B cell (primary cell): ENCODE measurements at regions not wholly inside any gene's neighbourhood (a gene's known extent, or its start where the extent isn't known, plus 50 kb on each side); places are given as distances from the start of the nearest gene placed in this dataset.

Experiments
- ATAC-seq: fragments of 200-7000 bp; cut with Tn5 transposase; one replicate; pipeline ENCODE4 v1.10.0; 2021; ENCODE audit warnings: low read depth, mild to moderate bottlenecking, moderate number of reproducible peaks, moderate library complexity
- CTCF ChIA-PET: fragments of 350-600 bp; sonication (Branson Sonifier 250); formaldehyde crosslinking; loops from one replicate; lab custom pipeline; 2021; ENCODE audit warnings: antibody characterized with exemption, inconsistent platforms; lab: Charles Lee
- POLR2A ChIA-PET: fragments of 350-600 bp; sonication (Branson Sonifier 250); formaldehyde crosslinking; loops from one replicate; lab custom pipeline; 2021; ENCODE audit warnings: antibody characterized with exemption; lab: Charles Lee
- DNase-seq: peaks from one replicate; pipeline ENCODE4 v3.0.0; 2013
- H2AFZ ChIP-seq: 2 replicates; pipeline ENCODE4 v1.6.1; 2012; ENCODE audit warnings: mild to moderate bottlenecking, low read depth, low read length; ENCODE audit not compliant: insufficient read depth, poor library complexity, severe bottlenecking
- H3K27ac ChIP-seq, 2 donors: 1 replicate in 1 of 2; 2 replicates in 1 of 2; pipeline ENCODE4 v1.5.1; 2012 to 2013; ENCODE audit warnings: low read length in 2 of 2, mild to moderate bottlenecking in 2 of 2, moderate library complexity in 1 of 2
- H3K27me3 ChIP-seq, 4 experiments: fragments of 200-600 bp in 1 of 4; sonication (generic) in 1 of 4; replicated peaks in 1 of 4; 1 replicate in 2 of 4; 2 replicates in 2 of 4; pipeline versions ENCODE4 v1.6.1 to v1.7.0; 2013 to 2016; ENCODE audit warnings: low read length in 3 of 4, mild to moderate bottlenecking in 2 of 4, mixed read lengths in 1 of 4, moderate library complexity in 1 of 4; ENCODE audit not compliant: insufficient read depth in 4 of 4, control insufficient read depth in 3 of 4; ENCODE audit errors: control extremely low read depth in 1 of 4
- H3K36me3 ChIP-seq, 2 experiments: replicated peaks in 1 of 2; 1 replicate in 1 of 2; 2 replicates in 1 of 2; pipeline versions ENCODE4 v1.6.1 to v1.7.1; 2013; ENCODE audit warnings: low read length in 1 of 2; ENCODE audit not compliant: insufficient read depth in 2 of 2, control insufficient read depth in 1 of 2; ENCODE audit errors: control extremely low read depth in 1 of 2, extremely low read depth in 1 of 2
- H3K4me1 ChIP-seq, 2 donors: fragments of 200-600 bp in 1 of 2; sonication (generic) in 1 of 2; 1 replicate in 1 of 2; 2 replicates in 1 of 2; pipeline versions ENCODE4 v1.5.1 to v1.6.1; 2013 to 2017; ENCODE audit warnings: low read length in 2 of 2; ENCODE audit not compliant: control insufficient read depth in 2 of 2, insufficient read depth in 2 of 2
- H3K4me2 ChIP-seq: replicated peaks from 2 replicates; pipeline ENCODE3; 2012; ENCODE audit warnings: mild to moderate bottlenecking, low read depth, low read length; ENCODE audit not compliant: poor library complexity, severe bottlenecking
- H3K4me3 ChIP-seq, 5 experiments: fragments of 200-600 bp in 1 of 5; sonication (generic) in 1 of 5; 1 replicate in 3 of 5; 2 replicates in 2 of 5; pipeline versions ENCODE4 v1.5.1 to v1.7.0; 2011 to 2016; ENCODE audit warnings: low read length in 4 of 5, mild to moderate bottlenecking in 4 of 5, low read depth in 2 of 5, control low read depth in 1 of 5, moderate library complexity in 1 of 5; ENCODE audit not compliant: insufficient read depth in 1 of 5; ENCODE audit errors: control extremely low read depth in 1 of 5, extremely low read depth in 1 of 5
- H3K79me2 ChIP-seq: fragments of 200-600 bp; sonication (generic); one replicate; pipeline ENCODE4 v1.6.0; 2016; ENCODE audit warnings: low read length; ENCODE audit not compliant: control insufficient read depth, insufficient read depth
- H3K9ac ChIP-seq: fragments of 200-600 bp; sonication (generic); 2 replicates; pipeline ENCODE4 v1.6.1; 2017; ENCODE audit warnings: mild to moderate bottlenecking, low read length, moderate library complexity
- H3K9me3 ChIP-seq, 3 donors: one replicate each; pipeline versions ENCODE4 v1.6.1 to v1.7.1; 2013; ENCODE audit warnings: low read length in 2 of 3; ENCODE audit not compliant: control insufficient read depth in 2 of 3, insufficient read depth in 1 of 3; ENCODE audit errors: control extremely low read depth in 1 of 3
- H4K20me1 ChIP-seq: 2 replicates; pipeline ENCODE4 v1.6.0; 2012; ENCODE audit warnings: mild to moderate bottlenecking, low read length; ENCODE audit not compliant: insufficient read depth, control insufficient read depth, poor library complexity, severe bottlenecking
- H3K27ac Mint-ChIP-seq: one replicate; pipeline ENCODE4 v1.8.0; 2021; ENCODE audit warnings: mixed read lengths
- H3K27me3 Mint-ChIP-seq: one replicate; pipeline ENCODE4 v1.8.0; 2021; ENCODE audit warnings: mixed read lengths
- H3K4me1 Mint-ChIP-seq: one replicate; pipeline ENCODE4 v1.8.0; 2021; ENCODE audit warnings: mixed read lengths
- H3K4me3 Mint-ChIP-seq: one replicate; pipeline ENCODE4 v1.8.0; 2021; ENCODE audit warnings: mixed read lengths
- H3K9me3 Mint-ChIP-seq: one replicate; pipeline ENCODE4 v1.8.0; 2022; ENCODE audit warnings: mixed read lengths; ENCODE audit not compliant: insufficient read depth
- CTCF ChIP-seq: fragments of 200-600 bp; IDR thresholded peaks from one replicate; pipeline ENCODE4 v1.8.0; 2022; ENCODE audit warnings: antibody characterized with exemption, mild to moderate bottlenecking
- EZH2 ChIP-seq: IDR thresholded peaks from 2 replicates; pipeline ENCODE4 v1.6.1; 2012; ENCODE audit warnings: borderline replicate concordance, low read depth, mild to moderate bottlenecking, moderate library complexity, low read length; ENCODE audit not compliant: insufficient read depth, poor library complexity, severe bottlenecking
- WGBS: methylation state at CpG from one replicate; pipeline ENCODE4 v1.1.5; 2013; ENCODE audit warnings: missing lambda C conversion rate; ENCODE audit not compliant: insufficient coverage; 5-methylcytosine and 5-hydroxymethylcytosine counted together
- intact Hi-C: fragments of 100-400 bp; cut with micrococcal nuclease; formaldehyde crosslinking; loops from one replicate; pipeline ENCODE4 v1.10.0; 2022

- Histone ChIP-seq H4K20me1 (no peaks in the 10 kb centered on the region), H3K27ac (no peak overlapping the region), H3K27me3 (peaks cover 0 to under 1% (median 0%) of the 10 kb centered on the region in 4 experiments), H3K4me3 (no peak overlapping the region), H2AFZ (no peak overlapping the region), H3K9me3 (peaks cover 0 to 25% (median 3%) of the 10 kb centered on the region in 3 donors), H3K36me3 (no peaks in the 10 kb centered on the region), H3K79me2 (no peaks in the 10 kb centered on the region), H3K9ac (no peak overlapping the region), H3K4me1 (no peaks in the 10 kb centered on the region), H3K4me2 (no peak overlapping the region)
- TF ChIP-seq EZH2 (no peak), CTCF (no peak)
- intact Hi-C loops = no loop called here
- Mint-ChIP-seq H3K27ac (no peak overlapping the region), H3K9me3 (peaks cover 5% of the 10 kb centered on the region), H3K27me3 (peaks cover 2% of the 10 kb centered on the region), H3K4me3 (no peak overlapping the region), H3K4me1 (no peaks in the 10 kb centered on the region)
- CTCF ChIA-PET = no interaction called here
- DNase-seq = no peak
- POLR2A ChIA-PET = no interaction called here
- no peak for ATAC-seq
- 67% methylated on average over 1 of the region's 3 CpGs for WGBS
Measured at GRCh38 chr7:98531717-98532116, 85.4 kb upstream of the NPTX2 start.

DNA sequence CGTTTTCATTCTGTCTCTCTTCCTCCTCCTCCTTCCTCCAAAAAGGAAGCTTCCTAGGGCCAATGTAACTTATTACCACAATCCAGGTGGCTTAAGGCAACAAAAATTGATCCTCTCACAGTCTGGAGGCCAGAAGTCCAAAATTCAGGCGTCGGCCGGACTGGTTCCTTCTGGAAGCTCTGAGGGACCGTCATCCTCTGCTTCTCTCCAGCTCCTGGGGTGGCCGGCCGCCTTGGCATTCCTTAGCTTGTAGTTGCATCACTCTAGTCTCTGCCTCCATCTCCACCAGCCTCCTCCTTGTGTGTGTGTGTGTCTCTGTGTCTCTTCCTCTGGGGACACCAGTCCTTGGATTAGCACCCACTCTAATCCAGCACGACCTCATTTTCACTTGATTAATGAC, 89.0 kb upstream of the NPTX2 start:
- H3K4me3 Mint-ChIP-seq = no peak overlapping the region
- H3K9me3 Mint-ChIP-seq = peaks cover 8% of the 10 kb centered on the region
- peaks cover 0 to 27% (median 3%) of the 10 kb centered on the region in 3 donors for H3K9me3 ChIP-seq
- H2AFZ ChIP-seq = no peak overlapping the region
- WGBS = 95% methylated on average over 5 of the region's 8 CpGs
- H3K79me2 ChIP-seq = no peaks in the 10 kb centered on the region
- TF ChIP-seq EZH2 (no peak), CTCF (no peak)
- no peak overlapping the region for H3K4me2 ChIP-seq
- no peaks in the 10 kb centered on the region for H4K20me1 ChIP-seq
- H3K27ac Mint-ChIP-seq = no peak overlapping the region
- intact Hi-C loops = no loop called here
- ChIA-PET CTCF (no interaction called here), POLR2A (no interaction called here)
- H3K4me1 ChIP-seq = no peaks in the 10 kb centered on the region
- no peaks in the 10 kb centered on the region for H3K27me3 ChIP-seq
- ATAC-seq = no peak
- H3K36me3 ChIP-seq = no peaks in the 10 kb centered on the region
- no peak overlapping the region for H3K4me3 ChIP-seq
- H3K4me1 Mint-ChIP-seq = no peaks in the 10 kb centered on the region
- H3K9ac ChIP-seq = no peak overlapping the region
- no peak for DNase-seq
- H3K27ac ChIP-seq = no peak overlapping the region
- peaks cover 2% of the 10 kb centered on the region for H3K27me3 Mint-ChIP-seq
